ENCODE measurements at regions not wholly inside any gene's neighbourhood (a gene's known extent, or its start where the extent isn't known, plus 50 kb on each side); places are given as distances from the start of the nearest gene placed in this dataset.
"Not testable (repeated sequence)": the region's sequence is repeated elsewhere in the genome, so short reads cannot be mapped to it uniquely, and the experiment has no call there.

DNA sequence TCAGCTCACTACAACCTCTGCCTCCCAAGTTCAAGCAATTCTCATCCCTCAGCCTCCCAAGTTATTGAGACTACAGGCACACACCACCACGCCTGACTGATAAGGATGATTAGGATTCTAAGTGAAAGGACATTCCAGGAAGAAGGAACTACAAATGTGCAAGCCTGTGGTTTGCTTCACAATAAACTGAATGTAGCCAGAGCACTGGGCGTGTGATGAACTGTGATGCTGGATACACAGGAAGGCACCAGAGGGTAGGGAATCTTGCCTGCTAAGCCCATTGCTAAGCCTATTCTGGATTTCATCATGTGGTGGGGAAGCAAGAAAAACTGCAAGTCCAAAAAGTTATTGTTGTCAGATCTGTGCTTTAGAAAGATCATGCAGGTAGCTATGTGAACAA, 177.9 kb upstream of the KCTD7 start:
- TF ChIP-seq, protein P1, sequence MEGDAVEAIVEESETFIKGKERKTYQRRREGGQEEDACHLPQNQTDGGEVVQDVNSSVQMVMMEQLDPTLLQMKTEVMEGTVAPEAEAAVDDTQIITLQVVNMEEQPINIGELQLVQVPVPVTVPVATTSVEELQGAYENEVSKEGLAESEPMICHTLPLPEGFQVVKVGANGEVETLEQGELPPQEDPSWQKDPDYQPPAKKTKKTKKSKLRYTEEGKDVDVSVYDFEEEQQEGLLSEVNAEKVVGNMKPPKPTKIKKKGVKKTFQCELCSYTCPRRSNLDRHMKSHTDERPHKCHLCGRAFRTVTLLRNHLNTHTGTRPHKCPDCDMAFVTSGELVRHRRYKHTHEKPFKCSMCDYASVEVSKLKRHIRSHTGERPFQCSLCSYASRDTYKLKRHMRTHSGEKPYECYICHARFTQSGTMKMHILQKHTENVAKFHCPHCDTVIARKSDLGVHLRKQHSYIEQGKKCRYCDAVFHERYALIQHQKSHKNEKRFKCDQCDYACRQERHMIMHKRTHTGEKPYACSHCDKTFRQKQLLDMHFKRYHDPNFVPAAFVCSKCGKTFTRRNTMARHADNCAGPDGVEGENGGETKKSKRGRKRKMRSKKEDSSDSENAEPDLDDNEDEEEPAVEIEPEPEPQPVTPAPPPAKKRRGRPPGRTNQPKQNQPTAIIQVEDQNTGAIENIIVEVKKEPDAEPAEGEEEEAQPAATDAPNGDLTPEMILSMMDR (IDR thresholded peaks at IDR 0.05): not testable (repeated sequence)
- TF ChIP-seq POLR2A (IDR thresholded peaks at IDR 0.05): not testable (repeated sequence)
